GM19240 (cell line): ENCODE measurements at regions not wholly inside any gene's neighbourhood (a gene's known extent, or its start where the extent isn't known, plus 50 kb on each side); places are given as distances from the start of the nearest gene placed in this dataset.
"Not testable (repeated sequence)": the region's sequence is repeated elsewhere in the genome, so short reads cannot be mapped to it uniquely, and the experiment has no call there.

Experiments
- DNase-seq: peaks from one replicate; pipeline ENCODE4 v3.0.0; 2011; ENCODE audit warnings: low spot score; ENCODE audit not compliant: insufficient read length

DNA sequence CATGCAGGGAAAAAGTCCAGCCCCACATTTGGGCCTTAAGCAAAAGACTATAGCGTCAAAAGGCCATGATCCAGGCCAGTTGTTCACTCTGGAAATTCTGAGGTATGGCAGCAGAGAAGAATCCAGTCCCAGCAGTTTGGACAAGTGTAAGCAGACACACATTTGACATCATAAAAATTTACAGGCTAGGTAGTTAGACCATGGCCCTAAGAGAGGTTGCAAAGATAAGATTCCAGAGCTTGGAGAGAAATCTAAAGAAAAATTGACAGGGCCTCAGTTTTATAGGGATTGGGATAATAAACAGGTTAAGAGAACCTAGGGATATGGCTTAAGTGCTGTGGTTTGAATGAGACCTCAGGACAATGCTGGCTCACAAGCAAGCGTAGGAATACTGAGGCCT, 884.4 kb upstream of the SORCS1 start:
- no peak for DNase-seq

DNA sequence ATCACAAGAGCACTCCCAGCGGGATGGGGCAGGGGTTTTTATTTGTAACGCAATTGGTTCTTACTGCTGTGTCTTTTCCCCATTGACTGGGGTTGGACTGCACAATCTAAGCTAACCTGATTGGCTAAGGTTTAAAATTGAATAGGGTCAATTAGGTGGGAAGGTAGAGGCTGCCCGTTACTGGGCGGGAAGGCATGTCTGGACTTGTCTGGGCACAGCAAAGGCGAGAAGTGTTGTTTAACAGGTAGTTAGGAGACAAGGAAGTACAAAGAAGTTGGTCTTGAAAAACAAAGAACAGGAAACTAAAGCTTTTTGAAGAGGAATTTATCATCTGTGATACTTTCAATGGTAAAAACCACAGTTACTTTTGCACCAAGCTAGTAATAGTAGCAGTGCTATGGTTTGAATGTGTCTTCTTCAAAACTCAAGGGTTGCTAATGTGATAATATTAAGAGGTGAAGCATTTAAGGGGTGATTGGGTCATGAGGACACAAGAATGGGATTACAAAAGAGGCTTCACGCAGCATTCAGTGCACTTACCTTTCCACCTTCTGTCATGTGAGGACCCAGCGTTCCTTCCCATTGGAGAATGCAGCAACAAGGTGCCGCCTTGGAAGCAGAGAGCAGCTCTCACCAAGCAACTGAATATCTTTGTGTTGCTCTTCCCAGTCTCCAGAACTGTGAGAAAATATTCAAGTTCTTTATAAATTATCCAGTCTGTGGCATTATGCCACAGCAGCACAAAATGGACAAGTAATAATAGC, 875.5 kb upstream of the SORCS1 start:
- DNase-seq, result no peak

DNA sequence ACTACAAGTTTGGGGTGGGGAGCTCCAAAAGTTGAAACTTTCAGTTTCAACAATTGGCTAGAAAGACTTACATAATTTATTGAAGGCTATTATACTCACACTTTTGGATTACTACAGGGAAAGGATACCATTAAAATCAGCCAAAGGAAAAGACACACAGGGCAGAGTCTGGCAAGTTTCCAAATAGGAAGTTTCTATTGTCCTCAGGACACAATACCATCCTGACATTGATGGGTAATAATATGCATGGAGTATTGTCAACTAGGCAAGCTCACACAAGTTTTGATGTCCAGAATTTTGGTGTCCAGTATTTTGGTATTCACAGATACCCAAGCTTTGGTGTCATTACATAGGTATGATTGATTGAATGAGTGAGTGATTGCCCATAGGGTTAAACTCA, 872.6 kb upstream of the SORCS1 start:
- DNase-seq, result no peak

DNA sequence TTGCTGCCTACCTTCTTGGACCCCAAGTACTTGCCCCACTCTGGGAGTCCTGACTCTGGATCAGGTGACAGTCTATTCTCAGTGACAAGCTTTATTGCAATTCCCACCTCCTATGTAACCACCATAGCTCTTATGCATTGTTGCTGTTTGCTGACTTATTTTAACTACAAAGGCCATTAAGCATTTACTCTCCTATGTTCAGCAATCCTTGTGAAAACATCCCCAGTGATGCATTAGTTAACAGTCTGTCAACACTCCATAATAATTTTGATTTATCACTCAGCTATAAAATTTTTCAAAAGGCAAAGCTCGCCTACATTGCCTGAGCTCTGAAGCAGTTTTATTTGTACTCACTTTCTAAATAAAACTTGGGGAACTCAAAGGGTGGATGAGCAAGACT, 871.8 kb upstream of the SORCS1 start:
- no peak for DNase-seq

DNA sequence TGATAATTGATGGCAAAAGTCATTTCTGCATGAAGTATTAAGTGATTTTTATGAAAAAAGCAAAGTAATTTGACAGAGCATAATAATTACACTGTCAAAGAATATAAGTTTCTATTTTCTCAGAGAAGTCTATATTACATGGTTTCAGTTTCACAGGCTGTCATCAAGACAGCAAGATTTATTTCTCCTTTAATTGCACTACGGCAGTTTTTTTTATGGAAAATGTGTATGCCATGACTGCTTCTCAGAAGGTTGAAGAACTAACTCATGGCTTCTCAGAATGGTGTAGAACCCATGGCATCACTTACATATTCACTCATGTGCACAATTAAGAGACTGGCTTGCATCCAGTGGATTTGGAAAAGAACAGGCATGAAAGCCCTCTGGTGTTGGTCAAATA, 870.3 kb upstream of the SORCS1 start:
- no peak for DNase-seq

DNA sequence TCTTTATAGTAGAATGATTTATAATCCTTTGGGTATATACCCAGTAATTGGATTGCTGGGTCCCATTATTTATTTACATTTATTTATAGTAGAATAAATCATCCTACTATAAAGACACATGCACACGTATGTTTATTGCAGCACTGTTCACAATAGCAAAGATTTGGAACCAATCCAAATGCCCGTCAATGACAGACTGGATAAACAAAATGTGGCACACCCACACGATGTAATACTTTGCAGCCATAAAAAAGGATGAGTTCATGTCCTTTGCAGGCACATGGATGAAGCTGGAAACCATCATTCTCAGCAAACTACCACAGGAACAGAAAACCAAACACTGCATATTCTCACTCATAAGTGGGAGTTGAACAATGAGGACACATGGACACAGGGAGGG, 869.0 kb upstream of the SORCS1 start:
- not testable (repeated sequence) for DNase-seq

DNA sequence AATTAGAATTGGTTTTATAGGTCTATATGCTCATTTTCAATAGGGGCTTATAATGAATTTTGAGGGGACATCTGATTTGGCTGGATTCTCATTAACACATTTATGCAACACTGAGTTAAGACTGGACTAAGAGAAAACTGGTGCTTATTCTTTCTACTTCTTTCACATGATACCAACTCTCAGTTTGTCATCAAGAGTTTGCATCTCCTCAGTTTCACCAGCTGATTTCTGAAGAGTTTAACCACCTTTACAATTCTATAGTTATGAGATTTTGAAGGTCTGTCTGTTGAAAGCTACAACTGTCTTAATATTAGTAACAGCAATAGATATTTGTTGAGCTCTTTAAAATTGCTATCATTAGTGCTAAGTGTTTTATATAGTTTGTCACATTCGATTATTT, 867.0 kb upstream of the SORCS1 start:
- no peak for DNase-seq

DNA sequence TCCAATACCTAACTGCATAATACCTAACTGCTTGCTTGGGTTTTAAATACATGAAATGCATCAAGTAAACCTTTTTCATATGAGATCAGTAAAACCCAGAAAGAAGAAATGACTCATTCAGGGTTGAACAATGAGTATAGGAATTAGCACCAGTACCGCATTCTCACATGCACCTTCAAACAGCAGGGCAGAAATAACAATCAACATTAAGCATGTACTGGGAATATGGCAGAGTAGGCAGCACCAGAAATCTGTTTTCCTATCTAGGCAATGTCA, 850.3 kb upstream of the SORCS1 start:
- no peak for DNase-seq

DNA sequence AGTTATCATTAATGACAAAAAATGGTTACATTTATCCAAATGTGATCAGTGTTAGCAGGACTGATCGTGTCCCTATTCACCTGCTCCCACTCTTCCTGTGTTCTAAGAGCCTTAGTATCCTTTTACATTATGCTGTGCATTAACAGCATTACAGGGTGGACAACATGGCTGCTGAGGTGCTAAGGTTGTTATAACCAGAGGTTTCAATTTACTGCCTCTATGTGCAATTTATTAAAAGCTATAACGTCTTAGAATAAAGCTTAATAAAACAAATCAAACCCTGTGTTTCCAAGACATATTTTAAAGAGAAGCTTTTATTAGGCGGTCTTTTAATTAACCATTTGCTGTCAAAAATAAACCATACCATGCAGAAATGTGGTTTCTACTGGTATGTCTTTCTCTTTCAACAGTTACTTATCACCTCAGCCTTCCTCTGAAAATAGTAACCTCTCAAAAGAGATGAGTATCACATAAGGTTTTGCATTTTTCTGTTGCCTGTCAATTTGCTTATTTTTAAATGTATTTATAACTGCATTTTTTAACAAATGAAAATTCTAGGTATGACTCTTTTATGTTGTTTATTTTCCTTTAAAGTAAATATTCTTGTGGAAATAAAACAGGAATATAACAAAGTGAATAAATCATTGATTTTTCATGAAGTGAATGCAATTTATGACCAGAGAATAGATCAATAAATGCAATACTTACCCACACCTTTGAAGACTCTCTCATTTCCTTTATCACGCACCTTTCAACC, 849.8 kb upstream of the SORCS1 start:
- DNase-seq, result no peak

DNA sequence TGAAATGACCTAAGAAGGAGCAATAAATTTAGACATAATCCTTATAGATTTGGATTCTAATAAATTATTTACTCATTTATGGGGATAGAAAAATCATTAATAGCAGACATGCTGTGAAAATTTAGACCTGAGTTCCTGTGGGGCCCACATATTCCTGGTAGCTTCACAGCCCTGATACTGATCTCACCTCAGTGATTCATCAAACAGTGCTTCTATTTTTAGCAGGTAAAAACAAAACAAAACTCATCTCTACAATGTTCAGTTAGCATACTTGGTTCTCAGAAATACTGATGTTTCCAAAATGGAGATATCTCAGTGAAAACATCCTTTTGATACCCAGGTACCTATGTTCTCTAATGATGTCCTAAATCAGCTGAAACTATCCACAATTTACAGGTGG, 841.1 kb upstream of the SORCS1 start:
- no peak for DNase-seq

DNA sequence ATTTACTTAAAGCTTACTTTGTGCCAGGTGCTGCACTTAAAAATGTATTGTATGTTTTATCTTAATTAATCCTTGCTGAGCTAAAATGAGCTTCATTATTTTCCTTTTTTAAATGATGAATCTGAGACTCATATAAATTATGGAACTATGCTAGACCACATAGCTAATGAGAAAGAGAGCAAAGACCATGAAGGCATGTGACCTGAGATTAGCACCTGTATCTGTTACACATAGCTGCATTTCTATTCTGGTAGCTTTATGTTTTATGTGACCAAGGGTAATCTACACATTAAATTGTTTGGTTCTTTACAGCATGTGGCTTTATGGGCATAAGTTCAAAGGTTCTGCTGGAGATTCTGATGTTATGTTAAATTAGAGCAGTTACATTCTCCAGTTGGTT, 839.1 kb upstream of the SORCS1 start:
- DNase-seq, result no peak

DNA sequence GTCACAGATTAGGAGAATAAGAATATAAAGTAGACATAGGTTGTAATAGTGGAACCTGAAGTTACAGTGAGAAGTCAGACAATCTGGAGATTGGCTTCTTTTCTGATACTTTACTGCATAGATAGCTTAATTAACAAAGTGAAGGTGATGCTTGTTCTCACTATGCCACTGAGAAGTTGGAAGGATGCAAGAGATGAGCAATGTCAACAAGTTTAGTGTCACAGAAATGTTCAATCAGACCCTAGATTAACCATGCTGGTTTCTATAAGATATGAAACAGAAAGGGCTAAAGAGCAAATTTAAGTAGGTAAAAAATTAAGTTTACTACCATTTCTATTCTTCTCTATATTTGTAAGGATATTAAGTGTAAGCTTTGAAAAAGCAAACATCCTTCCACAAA, 838.6 kb upstream of the SORCS1 start:
- DNase-seq, result no peak

DNA sequence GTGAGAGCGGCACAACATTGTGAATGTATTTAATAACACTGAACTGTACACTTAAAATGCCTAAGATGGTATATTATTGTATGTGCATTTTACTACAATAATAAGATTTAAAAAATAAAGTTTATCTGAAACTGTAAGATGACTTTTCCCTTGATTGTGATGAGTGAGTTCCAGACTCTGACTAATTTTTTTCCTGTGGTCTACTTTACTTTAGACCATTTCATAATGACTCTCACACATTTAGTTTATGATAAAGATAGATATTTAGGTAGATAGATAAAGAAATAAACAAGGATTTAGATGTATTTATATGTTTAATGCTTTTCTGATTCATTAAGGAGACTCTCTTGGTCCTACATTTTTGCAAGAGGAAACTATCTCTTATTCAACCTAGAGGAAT, 835.9 kb upstream of the SORCS1 start:
- no peak for DNase-seq

DNA sequence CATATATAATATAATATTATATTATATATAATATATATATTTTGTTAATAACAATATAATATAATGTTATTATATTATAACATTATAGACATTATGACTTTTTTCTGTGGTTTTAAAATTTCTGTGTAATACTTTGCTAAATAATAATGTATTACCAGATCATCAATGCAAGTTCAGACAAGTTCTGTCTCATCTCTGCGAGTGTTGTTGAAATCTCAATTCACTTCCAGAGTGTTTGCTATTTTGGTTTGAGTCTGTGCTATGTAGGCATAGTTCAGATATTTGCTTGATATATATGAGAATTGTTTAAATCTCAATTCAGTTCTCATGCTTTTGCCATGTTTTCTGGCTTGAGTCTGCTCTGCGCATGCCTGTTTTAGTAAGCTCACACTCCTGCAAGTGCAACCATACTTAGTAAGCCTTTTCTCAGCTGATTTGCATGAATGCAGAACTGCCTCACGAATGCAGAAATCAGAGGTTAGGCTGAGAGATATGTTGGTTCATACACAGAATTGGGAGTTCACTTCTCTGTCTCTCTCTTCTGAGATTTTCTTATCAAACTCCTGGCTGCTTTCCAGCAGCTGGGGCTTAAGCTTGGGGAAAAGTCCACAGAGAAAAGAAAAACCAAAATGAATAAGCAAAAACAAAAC, 830.2 kb upstream of the SORCS1 start:
- DNase-seq, result no peak

DNA sequence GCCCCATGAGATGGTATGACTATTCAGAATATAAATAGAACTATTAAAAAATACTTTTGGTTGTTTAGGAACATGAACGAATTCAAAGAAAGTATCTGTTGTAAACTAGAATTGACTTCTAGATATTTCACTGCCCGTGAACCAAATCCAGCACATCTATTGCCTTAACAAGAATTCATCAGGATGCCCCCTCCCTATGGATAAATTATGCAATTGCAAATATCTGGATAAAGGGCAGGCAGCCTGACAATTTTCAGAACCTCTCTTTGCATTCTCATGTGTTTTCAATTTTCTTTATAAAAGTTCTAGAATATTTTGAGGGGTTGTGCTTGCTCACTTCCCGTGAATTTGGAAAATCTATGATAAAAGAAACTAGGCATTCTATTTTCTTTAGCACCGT, 822.1 kb upstream of the SORCS1 start:
- no peak for DNase-seq

DNA sequence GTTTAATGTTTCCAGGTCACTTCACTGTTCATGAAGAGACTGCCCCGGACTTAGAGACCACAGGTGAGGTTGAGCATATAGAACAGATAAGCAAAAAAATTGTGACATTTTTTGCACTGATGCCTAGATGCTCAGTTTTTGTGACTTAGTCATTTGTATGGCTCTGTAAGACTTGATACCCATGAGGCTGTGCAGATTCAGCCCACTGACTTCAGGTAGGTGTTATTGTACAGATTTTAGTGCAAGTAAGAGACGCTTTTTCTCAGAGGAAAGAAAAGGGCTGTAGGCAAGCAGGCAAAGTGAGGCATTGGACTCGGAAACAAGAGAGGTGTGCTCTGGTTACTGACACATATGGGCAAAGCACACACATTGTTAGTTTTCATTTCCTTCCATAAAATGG, 820.1 kb upstream of the SORCS1 start:
- DNase-seq, result no peak

DNA sequence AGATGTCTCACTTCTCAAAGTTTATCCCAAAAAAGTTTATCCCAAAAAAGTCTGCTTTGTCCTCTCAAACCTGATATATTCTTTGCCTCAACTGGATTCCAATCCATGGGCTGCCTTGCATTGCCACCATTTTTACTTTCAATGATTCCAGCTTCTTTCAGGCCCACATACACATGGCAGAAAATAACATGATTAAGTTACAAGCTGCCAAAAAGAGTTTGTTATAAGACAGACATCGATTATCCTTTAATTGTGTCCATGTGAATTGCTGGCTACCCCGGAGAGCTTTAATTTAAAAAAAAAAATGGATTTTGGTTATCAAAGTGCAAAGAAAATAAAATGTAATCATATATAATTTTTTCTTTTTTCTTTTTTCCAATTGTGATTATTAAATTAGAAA, 819.6 kb upstream of the SORCS1 start:
- DNase-seq, result no peak

DNA sequence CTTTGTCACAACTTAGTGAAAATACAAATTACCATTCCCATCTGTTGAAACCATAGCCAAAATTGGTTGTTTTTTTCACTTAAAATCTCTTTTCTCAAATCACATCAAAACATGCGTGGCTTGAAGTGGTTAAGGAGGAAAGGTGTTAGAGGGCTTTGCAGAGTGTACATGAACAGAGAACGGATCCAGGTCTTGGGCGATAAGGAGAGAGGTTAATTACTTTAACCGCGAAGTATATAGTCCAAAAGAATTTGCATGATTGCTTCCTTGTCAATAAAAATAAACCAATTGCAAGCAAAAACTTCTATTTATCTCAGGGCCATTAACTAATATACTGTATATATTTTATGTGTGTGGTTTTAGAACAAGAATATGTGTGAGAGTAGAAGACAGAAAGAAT, 813.9 kb upstream of the SORCS1 start:
- no peak for DNase-seq

DNA sequence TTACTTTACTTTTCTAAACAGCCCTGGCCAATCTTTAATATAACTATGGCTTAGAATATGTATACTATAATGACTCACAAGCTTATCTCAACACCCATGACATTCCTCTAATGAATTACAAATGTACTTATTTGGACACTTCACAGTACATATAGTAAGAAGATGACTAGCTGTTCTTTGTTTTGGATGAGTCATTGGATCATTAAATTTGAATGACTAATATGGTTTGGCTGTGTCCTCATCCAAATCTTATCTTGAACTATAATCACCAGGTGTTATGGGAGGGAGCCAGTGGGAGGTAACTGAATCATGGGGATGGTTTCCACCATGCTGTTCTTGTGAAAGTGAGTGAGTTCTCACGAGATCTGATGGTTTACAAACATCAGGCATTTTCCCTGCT, 807.5 kb upstream of the SORCS1 start:
- no peak for DNase-seq

DNA sequence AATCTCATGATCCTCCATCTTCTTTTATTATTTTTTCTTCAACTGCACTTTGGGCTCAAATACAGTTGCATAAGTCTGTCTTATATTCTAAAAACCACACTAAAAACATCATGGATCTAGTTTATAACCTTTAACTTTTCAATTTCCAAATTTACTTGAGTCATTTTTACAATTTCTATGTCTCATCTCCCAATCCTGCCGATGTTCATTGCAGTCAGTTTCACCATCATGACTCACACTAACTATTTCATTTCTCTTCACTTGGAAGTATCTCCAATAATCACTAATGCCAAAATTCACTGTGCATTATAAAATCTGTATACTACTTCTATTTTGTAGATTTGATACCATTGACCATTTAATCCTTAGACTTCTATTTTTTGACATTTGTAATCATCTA, 806.9 kb upstream of the SORCS1 start:
- DNase-seq, result no peak

DNA sequence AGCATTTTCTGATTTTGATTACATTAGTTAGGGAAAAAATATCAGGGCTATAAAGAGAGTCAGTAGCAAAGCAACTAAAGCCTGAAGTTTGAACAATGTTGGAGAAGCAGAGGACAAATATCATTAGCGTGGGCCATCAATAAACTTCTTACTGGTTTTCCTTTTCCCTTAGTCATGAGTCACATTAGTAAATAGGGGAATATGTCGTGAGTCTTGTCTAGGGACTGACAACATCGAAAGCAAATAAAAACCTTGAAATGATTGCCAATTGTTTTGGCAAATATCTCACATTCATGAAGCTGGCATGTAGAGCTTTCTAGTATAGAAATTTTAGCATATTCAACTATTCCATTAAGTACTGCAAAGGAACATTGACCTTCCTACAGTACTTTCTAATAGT, 806.0 kb upstream of the SORCS1 start:
- no peak for DNase-seq

DNA sequence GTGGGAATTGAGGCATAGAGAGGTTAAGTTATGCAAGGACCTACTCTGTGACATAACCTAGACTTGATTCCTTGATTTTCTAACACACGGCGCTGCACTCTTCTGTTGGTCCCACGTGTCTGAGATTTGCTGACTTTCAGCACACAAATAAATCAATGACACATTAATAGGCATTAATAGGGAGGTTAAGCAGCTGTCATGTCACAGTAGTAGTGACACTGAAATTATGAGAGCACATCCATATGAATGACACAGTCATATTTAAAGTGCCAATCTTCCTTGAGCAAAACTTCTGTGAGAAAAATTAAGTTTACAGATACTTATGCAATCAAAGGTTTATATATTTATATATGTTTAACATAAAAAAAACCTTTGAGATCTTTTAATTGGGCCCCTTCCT, 805.4 kb upstream of the SORCS1 start:
- no peak for DNase-seq

DNA sequence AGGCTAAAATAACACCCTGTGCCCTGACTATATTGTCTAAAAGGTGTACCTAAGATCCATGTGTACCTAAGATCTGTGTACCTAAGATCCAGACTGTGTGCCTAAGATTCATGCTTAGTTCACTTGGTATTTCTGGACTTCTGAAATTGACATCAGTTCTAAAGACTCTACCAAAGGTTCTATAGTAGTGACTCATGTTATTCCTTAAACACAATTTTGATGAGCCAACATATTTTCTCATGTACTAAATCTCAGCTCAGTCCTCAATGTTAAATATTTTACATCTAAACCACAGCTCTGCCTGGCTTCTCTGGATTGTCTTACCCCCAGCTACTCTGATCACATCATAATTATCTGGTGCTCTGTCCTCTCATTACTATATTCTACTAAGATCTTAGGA, 802.3 kb upstream of the SORCS1 start:
- DNase-seq, result no peak
